Testis (tissue), 2 donors: ENCODE measurements at regions not wholly inside any gene's neighbourhood (a gene's known extent, or its start where the extent isn't known, plus 50 kb on each side); places are given as distances from the start of the nearest gene placed in this dataset.

ENCODE experiments used
- POLR2A ChIP-seq: fragments of 450-650 bp; IDR thresholded peaks from one replicate; pipeline ENCODE4 v1.6.1; 2017; ENCODE audit warnings: antibody characterized with exemption, mild to moderate bottlenecking, moderate library complexity
- TF ChIP-seq, protein P1 (sequence below), 3 experiments: fragments of 450-650 bp in 2 of 3; fragments of 200-600 bp in 1 of 3; sonication (generic) in 1 of 3; IDR thresholded peaks; one replicate each; pipeline ENCODE4 v1.5.1; 2016 to 2019; ENCODE audit warnings: antibody characterized with exemption in 3 of 3, mild to moderate bottlenecking in 2 of 3, moderate library complexity in 1 of 3

DNA sequence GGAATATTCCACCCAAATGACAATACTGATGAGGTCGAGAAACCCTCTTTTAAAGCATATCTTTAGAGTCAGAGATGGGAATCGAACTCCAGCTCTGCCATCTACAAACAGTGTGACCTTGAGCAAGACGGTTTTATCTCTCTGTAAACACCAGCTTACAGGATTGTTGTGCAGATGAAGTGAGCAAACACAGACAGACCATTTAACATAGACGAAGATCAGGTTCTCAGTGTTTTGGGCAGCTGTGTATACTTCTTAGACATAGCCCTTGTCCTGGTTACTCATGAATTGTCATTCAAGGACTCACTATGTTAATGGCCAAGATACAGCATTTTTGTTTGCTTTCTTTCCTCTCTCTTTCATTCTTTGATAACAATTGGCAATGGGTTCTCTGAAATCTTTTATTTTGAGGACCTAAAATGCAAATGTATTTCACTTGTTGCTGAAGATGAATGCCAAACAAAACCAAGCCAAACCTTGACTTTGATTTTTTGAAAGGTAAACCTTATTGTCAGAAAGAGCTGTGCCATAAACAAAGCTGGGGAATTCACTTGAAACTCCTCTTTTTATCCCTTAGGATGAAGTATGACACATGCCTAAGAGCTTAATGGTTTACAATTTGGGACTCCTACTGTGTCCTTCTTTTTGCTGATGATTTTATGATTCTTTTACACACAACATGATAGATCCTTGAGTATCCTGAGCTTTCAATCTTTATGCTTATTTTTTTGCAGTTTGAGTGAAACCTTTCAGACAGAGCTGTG is 250.0 kb upstream of the PDZRN3 start:
- TF ChIP-seq POLR2A: no peak
- TF ChIP-seq, protein P1, sequence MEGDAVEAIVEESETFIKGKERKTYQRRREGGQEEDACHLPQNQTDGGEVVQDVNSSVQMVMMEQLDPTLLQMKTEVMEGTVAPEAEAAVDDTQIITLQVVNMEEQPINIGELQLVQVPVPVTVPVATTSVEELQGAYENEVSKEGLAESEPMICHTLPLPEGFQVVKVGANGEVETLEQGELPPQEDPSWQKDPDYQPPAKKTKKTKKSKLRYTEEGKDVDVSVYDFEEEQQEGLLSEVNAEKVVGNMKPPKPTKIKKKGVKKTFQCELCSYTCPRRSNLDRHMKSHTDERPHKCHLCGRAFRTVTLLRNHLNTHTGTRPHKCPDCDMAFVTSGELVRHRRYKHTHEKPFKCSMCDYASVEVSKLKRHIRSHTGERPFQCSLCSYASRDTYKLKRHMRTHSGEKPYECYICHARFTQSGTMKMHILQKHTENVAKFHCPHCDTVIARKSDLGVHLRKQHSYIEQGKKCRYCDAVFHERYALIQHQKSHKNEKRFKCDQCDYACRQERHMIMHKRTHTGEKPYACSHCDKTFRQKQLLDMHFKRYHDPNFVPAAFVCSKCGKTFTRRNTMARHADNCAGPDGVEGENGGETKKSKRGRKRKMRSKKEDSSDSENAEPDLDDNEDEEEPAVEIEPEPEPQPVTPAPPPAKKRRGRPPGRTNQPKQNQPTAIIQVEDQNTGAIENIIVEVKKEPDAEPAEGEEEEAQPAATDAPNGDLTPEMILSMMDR (IDR thresholded peaks at IDR 0.05): no peak
